Parathyroid adenoma (tissue), 2 donors: ENCODE measurements at regions not wholly inside any gene's neighbourhood (a gene's known extent, or its start where the extent isn't known, plus 50 kb on each side); places are given as distances from the start of the nearest gene placed in this dataset.

Experiments used
- H2AFZ ChIP-seq: fragments of 300-600 bp; sonication (generic); one replicate; pipeline ENCODE4 v1.7.0; 2017; ENCODE audit warnings: antibody characterized with exemption, mild to moderate bottlenecking
- H3K27ac ChIP-seq: fragments of 300-600 bp; sonication (generic); one replicate; pipeline ENCODE4 v1.7.0; 2017
- H3K27me3 ChIP-seq: fragments of 300-600 bp; sonication (generic); one replicate; pipeline ENCODE4 v1.7.0; 2017; ENCODE audit warnings: low read length; ENCODE audit not compliant: control insufficient read depth, insufficient read depth
- H3K36me3 ChIP-seq: fragments of 300-600 bp; sonication (generic); one replicate; pipeline ENCODE4 v1.7.0; 2017; ENCODE audit warnings: low read length; ENCODE audit not compliant: control insufficient read depth, insufficient read depth
- H3K4me1 ChIP-seq: fragments of 300-600 bp; sonication (generic); one replicate; pipeline ENCODE4 v1.7.0; 2017; ENCODE audit warnings: control low read depth
- H3K4me2 ChIP-seq: fragments of 300-600 bp; sonication (generic); one replicate; pipeline ENCODE4 v1.7.0; 2017; ENCODE audit warnings: low read length
- H3K4me3 ChIP-seq: fragments of 300-600 bp; sonication (generic); one replicate; pipeline ENCODE4 v1.7.0; 2017; ENCODE audit warnings: low read depth, low read length
- H3K79me2 ChIP-seq: fragments of 300-600 bp; sonication (generic); one replicate; pipeline ENCODE4 v1.7.0; 2017; ENCODE audit warnings: control low read depth
- H3K9ac ChIP-seq: fragments of 300-600 bp; sonication (generic); one replicate; pipeline ENCODE4 v1.7.0; 2017; ENCODE audit warnings: mild to moderate bottlenecking
- H3K9me3 ChIP-seq: fragments of 300-600 bp; sonication (generic); one replicate; pipeline ENCODE4 v1.7.0; 2017; ENCODE audit warnings: low read length; ENCODE audit not compliant: control insufficient read depth
- CTCF ChIP-seq: fragments of 300-600 bp; sonication (generic); IDR thresholded peaks from one replicate; pipeline ENCODE4 v1.7.0; 2017; ENCODE audit warnings: antibody characterized with exemption, mild to moderate bottlenecking
- donor health status: primary hyperparathyroidism.

DNA sequence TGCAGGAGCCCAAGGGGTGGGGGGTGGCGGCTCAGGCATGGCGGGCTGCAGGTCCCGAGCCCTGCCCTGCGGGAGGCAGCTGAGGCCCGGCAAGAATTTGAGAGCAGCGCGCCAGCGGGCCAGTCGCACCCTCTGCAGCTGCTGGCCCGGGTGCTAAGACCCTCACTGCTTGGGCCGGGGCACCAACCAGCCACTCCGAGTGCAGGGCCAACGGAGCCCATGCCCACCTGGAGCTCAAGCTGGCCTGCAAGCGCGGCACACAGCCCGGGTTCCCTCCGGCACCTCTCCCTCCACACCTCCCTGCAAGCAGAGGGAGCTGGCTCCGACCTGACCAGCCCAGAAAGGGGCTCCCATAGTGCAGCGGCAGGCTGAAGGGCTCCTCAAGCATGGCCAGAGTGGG is 758.2 kb upstream of the INTU start:
- no peak overlapping the region for H2AFZ ChIP-seq
- H3K27me3 ChIP-seq = no peaks in the 10 kb centered on the region
- no peak overlapping the region for H3K4me2 ChIP-seq
- H3K9ac ChIP-seq = no peak overlapping the region
- H3K79me2 ChIP-seq = no peaks in the 10 kb centered on the region
- no peaks in the 10 kb centered on the region for H3K9me3 ChIP-seq
- no peak overlapping the region for H3K27ac ChIP-seq
- no peak overlapping the region for H3K4me3 ChIP-seq
- H3K4me1 ChIP-seq = no peaks in the 10 kb centered on the region
- TF ChIP-seq CTCF = no peak
- H3K36me3 ChIP-seq = no peaks in the 10 kb centered on the region

DNA sequence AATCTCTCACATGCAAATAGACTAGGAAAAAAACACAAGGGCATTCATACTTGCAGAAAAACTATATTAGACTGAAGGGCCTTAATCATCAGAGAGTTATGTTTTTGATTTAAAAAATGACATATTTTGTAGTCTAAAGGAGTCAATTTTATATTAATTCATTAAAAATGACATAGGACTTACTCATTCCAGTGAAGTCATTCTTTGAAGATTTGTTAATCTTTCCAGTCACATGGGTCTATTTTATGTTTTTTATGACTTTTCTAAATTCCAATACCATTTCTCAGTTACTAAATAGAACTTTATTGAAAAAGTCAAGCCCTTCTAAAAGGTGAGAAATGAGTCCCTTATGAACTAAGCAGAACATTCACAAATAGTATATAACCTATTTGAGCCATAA is 743.8 kb upstream of the INTU start:
- no peak for TF ChIP-seq CTCF

DNA sequence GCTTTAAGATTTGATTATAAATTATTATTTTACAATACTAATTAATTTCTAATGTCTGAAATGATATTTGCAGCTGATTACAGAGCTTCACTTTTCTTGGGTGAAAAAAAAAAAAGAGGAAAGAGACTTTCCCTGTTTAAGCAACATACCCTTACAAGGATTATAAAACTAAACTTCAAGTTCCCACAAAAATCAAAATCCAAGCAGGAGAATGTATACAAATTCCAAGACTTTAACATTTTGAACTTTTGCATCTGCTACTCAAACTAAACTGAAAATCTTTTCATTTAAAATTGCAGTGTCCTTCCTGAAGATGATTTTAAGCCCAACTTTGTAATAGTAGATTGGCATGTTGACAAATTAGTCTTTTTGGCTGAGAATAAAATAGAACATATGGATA is 742.4 kb upstream of the INTU start:
- Histone ChIP-seq H3K9ac (no peak overlapping the region), H3K27me3 (no peaks in the 10 kb centered on the region), H3K27ac (no peak overlapping the region), H3K4me3 (no peak overlapping the region), H3K79me2 (no peaks in the 10 kb centered on the region), H3K36me3 (no peaks in the 10 kb centered on the region), H3K4me1 (no peaks in the 10 kb centered on the region), H2AFZ (no peak overlapping the region), H3K4me2 (no peak overlapping the region), H3K9me3 (no peaks in the 10 kb centered on the region)
- no peak for TF ChIP-seq CTCF

More for the DNA sequence above, 743.8 kb upstream of the INTU start:
- no peaks in the 10 kb centered on the region for H3K27me3 ChIP-seq
- no peak overlapping the region for H3K27ac ChIP-seq
- no peak overlapping the region for H2AFZ ChIP-seq
- H3K4me2 ChIP-seq = no peak overlapping the region
- no peaks in the 10 kb centered on the region for H3K79me2 ChIP-seq
- no peak overlapping the region for H3K4me3 ChIP-seq
- H3K36me3 ChIP-seq = no peaks in the 10 kb centered on the region
- H3K9ac ChIP-seq = no peak overlapping the region
- no peaks in the 10 kb centered on the region for H3K9me3 ChIP-seq
- H3K4me1 ChIP-seq = no peaks in the 10 kb centered on the region

GRCh38 chr4:126890994-126891393 is 741.8 kb upstream of the INTU start:
- H3K27ac ChIP-seq = no peak overlapping the region
- H3K36me3 ChIP-seq = no peaks in the 10 kb centered on the region
- H3K4me2 ChIP-seq = no peak overlapping the region
- H3K27me3 ChIP-seq = no peaks in the 10 kb centered on the region
- no peaks in the 10 kb centered on the region for H3K9me3 ChIP-seq
- H2AFZ ChIP-seq = no peak overlapping the region
- H3K9ac ChIP-seq = no peak overlapping the region
- no peaks in the 10 kb centered on the region for H3K4me1 ChIP-seq
- H3K79me2 ChIP-seq = no peaks in the 10 kb centered on the region
- no peak for TF ChIP-seq CTCF
- H3K4me3 ChIP-seq = no peak overlapping the region

GRCh38 chr4:126894963-126895362 is 737.8 kb upstream of the INTU start:
- Histone ChIP-seq H3K79me2 (no peaks in the 10 kb centered on the region), H3K27me3 (no peaks in the 10 kb centered on the region), H3K4me2 (no peak overlapping the region), H3K36me3 (no peaks in the 10 kb centered on the region), H3K9me3 (no peaks in the 10 kb centered on the region), H3K9ac (no peak overlapping the region), H3K4me1 (no peaks in the 10 kb centered on the region), H2AFZ (no peak overlapping the region), H3K4me3 (no peak overlapping the region), H3K27ac (no peak overlapping the region)
- TF ChIP-seq CTCF = no peak
